ENCODE measurements at regions not wholly inside any gene's neighbourhood (a gene's known extent, or its start where the extent isn't known, plus 50 kb on each side); places are given as distances from the start of the nearest gene placed in this dataset.

GRCh38 chr12:76282744-76283143 is 65.5 kb downstream of the BBS10 start:
- TF ChIP-seq CTCF (IDR thresholded peaks at IDR 0.05), result no peak
- TF ChIP-seq POLR2A (IDR thresholded peaks at IDR 0.05), result no peak
